Esophagus muscularis mucosa (tissue), 4 donors: ENCODE measurements at regions not wholly inside any gene's neighbourhood (a gene's known extent, or its start where the extent isn't known, plus 50 kb on each side); places are given as distances from the start of the nearest gene placed in this dataset.

Source experiments
- EP300 ChIP-seq: sonication (generic); formaldehyde crosslinking; IDR thresholded peaks from one replicate; pipeline ENCODE4 v1.6.1; 2017; ENCODE audit warnings: antibody characterized with exemption
- POLR2AphosphoS5 ChIP-seq, 2 donors: sonication (generic); formaldehyde crosslinking; IDR thresholded peaks; one replicate each; pipeline ENCODE4 v1.6.1; 2017; ENCODE audit warnings: antibody characterized with exemption in 2 of 2
- TF ChIP-seq, protein P1 (sequence below), 3 experiments: fragments of 200-600 bp in 2 of 3; fragments of 450-650 bp in 1 of 3; sonication (generic) in 2 of 3; IDR thresholded peaks; one replicate each; pipeline ENCODE4 v1.5.1; 2017 to 2019; ENCODE audit warnings: antibody characterized with exemption in 3 of 3, mild to moderate bottlenecking in 2 of 3, moderate library complexity in 1 of 3

DNA sequence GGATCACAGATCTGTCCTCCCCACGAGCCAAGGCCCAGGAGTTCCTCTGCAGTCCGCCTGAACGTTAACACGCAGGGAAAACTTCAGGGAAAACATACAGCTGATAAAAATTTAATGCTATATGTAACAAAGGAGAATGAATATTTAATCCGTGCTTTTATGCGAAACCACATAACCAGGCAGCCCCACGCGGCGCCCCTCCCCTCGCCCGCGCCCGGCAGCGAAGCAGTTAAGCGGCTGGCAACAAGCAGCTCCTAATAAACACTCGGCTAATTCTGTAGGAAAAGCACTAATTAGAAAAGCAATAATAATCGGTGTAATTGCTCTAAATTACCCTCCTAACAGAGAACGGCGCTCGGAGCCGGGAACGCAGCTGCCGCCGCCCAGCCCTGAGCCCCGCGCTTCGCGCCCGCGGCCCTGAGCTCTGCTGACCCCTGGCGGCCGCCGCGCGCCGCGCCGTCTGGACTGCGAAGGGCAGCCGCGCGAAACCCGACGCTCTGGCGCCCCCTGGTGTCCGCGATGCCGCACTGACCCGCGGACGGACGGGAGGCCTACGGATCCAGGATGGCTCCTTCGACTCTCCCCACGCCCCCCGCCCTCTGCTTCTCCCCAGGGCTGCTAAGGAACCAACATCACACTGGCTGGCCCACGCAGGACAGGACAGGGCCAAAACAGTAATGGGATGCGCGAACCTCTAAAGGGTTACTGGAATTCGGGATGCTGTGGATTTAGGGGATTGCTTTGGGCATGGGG is 181.4 kb downstream of the SMAD2 start:
- TF ChIP-seq, protein P1, sequence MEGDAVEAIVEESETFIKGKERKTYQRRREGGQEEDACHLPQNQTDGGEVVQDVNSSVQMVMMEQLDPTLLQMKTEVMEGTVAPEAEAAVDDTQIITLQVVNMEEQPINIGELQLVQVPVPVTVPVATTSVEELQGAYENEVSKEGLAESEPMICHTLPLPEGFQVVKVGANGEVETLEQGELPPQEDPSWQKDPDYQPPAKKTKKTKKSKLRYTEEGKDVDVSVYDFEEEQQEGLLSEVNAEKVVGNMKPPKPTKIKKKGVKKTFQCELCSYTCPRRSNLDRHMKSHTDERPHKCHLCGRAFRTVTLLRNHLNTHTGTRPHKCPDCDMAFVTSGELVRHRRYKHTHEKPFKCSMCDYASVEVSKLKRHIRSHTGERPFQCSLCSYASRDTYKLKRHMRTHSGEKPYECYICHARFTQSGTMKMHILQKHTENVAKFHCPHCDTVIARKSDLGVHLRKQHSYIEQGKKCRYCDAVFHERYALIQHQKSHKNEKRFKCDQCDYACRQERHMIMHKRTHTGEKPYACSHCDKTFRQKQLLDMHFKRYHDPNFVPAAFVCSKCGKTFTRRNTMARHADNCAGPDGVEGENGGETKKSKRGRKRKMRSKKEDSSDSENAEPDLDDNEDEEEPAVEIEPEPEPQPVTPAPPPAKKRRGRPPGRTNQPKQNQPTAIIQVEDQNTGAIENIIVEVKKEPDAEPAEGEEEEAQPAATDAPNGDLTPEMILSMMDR (IDR thresholded peaks at IDR 0.05) = peak in 2 of 3 experiments; percentile 100
- TF ChIP-seq EP300 (no peak), POLR2AphosphoS5 (IDR thresholded peaks at IDR 0.05) (no peak)
